HG03457 (cell line): ENCODE measurements at regions not wholly inside any gene's neighbourhood (a gene's known extent, or its start where the extent isn't known, plus 50 kb on each side); places are given as distances from the start of the nearest gene placed in this dataset.

ENCODE experiments used
- ATAC-seq: cut with Tn5 transposase; IDR thresholded peaks from one replicate; pipeline ENCODE4 v1.9.1; 2021; ENCODE audit warnings: moderate number of reproducible peaks; ENCODE audit not compliant: unreplicated experiment

DNA sequence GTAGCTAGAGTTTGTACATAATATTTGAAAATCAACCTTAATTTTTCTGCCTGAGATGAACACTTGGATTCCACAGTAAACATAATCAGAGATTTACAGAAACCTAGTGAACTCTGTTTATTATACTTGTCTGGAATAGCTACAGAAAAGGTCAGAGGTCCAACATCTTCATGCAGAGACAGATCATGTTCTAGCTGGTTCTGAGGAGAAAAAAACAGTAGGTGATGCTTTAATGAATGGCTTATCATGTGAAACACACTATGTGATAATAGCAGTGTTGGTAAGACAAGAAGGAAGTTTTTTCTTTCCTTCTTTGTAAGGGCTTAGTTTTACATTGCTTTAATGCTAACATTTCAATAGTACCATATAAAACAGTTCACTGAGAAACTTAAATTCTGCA is 846.4 kb upstream of the ZEB2 start:
- ATAC-seq, result no peak

DNA sequence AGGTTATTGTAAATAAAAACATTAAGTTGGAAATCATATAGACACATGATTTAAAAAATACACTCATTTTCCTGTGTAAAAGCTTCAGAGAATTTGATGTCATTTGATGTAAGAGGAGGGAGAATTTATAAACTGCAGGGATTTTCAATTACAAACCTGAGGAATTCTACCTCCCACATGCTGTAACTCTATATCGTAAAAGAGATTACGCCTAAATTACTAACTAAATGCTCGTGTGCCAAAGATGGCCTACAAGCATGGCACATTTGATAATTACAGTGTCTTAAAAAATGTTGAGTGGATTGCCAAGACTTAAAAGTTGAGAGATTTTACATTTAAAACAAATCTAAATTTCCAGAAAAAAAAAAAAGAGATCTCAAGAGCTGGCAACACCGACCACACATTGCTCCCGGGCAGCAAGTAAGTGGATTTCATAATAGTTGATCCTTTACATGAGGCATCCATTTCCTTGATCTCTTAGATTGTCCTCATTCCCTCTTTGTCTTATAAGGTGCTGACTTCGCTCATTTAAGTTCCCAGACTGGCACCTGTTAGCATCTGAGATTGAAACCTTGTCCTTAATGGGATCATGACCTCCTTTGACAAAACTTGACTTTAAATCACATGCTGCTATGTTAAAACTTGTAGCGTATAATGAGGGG is 840.3 kb upstream of the ZEB2 start:
- ATAC-seq, result no peak

DNA sequence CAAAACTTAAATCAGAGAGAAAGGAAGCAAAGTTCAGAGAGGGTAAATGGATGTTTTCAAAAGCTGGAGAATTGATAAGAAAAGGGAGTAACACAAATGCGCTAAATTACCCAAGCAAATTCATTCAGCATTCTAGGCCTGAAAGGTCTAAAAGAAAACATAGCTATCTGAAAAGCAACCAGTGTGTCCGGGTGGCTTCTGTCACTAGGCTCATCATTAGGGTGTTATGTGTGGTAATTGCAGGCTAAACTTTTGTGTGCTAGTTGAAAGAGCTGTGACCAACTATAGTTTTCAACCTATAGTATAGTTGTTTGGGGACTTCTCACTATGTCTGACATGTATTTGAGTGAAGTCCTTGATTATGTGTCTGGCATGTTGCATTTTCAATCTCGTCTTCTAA is 839.6 kb upstream of the ZEB2 start:
- ATAC-seq, result no peak

DNA sequence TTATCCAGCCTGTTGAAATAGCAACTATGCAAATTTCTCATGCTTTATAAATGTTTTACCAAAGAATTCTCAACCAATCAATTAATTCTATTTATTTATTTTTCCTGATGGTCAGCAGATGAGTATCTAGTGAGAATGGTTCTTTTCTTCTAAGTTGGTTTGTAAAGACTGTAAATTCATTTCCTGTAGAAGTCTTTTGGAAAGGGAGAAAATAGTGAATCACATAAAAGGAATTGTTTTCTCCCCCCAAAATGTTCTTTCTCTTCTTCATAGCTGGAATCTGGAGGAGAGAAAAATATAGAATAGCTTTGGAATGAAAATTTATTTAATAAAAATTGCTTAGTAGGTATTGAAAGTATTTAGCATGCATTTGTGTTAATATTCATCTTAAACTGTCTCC is 836.1 kb upstream of the ZEB2 start:
- no peak for ATAC-seq

DNA sequence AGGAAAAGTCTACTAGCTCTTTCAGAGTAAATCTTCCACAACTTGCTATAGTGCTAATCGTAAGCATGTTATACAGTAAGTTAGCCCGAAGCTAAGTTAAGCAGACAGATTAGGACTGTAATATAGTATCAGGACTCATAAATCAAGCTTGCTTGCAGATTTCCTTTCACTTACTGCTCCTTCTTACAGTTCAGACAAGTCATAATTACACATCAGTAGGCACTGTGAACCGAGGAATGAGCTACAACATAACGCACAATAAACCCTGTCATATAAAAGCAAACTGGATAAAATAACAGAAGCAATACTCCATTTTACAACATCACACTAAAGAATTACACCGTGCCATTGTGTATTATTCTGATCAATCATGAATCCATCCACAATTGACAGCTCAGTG is 832.6 kb upstream of the ZEB2 start:
- ATAC-seq, result no peak

DNA sequence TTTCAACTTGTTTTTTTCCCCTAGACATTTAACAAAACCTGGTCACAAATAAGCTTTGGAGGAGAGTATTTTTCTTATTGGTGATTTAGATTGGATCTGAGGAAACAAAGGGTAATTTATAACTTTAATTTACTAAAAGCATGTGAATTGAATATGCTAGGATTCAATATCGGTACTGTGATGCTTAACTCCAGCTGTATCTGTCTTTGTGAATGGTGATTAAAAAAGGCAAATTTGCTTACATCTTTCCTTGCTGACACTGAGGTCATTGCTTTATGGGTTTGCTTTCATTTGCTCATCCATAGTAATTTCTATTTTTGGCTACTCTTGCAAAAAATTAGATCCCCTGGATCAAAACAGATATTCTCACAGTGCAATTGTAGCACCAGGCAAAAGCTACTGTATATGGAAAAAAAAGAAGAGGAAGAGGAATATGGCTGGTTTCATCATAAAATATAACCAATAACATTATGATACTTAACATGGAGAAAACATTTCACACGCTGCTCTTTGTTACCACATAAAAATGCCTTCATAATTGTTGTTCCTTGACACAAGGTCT is 832.0 kb upstream of the ZEB2 start:
- ATAC-seq, result no peak

DNA sequence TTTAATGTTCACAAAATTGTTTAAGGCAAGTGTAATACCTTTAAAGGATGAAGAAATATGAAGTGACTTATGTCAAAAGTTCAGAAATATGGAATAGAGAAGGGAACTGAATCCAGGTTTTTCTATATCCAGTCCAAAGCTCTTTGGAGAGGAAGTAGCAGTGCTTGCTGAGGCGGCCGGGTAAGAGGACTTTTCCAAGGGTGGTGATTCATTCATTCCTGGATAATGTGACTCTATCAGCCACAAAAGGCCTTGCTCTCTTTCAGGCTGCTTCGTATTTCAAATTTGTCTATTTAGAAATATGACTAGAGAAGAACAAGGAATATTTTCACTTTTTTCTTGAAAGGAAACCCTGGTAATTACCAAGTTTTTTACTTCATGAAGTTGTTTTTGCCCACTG is 830.1 kb upstream of the ZEB2 start:
- ATAC-seq, result no peak

DNA sequence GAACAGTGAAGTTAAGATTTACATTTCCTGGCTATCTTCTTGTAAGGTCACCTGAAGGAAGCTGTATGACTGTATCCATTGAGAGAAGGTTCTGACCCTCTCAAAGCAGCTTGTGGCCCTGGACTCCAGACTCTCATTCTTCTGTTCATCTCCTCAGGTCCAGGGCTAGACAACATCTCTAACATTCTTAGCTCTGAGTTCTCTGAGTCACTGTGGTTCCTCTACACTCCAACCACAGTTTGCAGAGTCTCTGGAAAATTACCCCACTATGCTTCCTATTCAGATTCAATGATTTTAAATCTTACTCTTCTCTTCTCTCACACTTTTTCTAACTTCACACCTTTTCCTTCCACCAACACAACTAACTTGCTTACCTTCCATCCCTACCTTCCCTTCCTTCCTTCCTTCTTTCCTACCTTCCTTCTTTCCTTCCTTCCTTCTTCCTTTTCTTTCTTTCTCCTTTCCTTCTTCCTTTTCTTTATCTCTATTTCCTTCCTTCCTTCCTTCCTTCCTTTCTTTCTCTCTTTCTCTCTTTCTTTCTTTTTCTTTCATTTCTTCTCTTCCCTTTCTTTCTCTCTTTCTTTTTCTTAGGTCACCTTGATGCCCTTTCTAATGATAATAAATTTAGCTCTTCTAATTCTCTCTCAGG is 824.3 kb upstream of the ZEB2 start:
- ATAC-seq, result no peak

DNA sequence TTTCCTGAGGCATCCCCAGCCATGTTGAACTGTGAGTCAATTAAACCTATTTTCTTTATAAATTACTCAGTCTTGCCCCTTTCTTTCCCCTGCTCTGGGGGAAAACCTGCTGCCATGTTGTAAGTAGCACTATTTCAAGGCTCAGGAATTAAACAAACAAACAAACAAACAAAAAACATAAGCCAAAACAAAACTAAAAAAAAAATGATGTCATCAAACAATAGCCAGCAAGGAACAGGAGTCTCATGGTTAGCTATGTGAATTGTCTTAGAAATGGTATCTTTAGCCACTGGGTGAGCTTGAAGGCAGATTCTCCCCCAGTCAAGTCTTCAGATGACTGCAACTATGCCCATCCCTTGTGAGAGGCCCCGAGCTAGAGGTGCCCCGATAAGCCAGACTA is 823.4 kb upstream of the ZEB2 start:
- ATAC-seq, result no peak

DNA sequence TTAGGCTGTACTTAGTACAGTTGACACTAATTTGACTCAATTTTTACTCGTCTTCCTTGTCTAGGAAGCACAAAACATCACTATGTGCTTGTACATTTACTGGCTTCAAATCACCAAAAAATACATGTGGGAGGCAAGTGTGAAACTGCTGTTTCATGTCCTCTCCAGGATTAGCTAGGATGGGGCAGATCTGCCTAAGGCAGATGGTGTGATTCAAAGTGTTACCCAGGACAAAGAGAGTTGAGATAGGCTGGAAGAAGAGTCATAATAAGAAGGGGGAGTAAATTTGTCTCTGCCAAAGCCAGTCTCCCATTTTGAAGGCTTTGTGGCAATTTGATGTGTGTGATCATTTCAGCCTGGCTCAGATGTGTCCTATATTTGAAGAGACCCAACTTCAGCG is 821.6 kb upstream of the ZEB2 start:
- ATAC-seq, result no peak

DNA sequence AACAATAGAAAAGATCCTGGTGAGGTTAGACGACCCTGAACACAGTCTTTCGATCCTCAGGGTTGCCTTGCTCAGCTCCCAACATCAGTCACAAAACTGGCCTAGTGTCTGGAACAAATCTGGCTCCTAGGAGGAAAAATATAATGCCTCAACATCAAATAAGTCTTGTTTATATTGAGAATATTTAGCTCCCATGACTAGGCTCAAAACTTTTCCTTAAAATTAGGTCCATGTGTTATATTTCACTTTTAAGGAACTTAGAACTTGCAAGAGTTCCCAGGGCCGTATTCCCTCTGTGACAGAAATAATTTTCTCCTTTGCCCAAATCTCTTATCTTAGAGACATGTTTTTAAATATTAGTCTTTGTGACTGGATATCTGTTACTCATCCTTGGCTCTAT is 819.7 kb upstream of the ZEB2 start:
- no peak for ATAC-seq

DNA sequence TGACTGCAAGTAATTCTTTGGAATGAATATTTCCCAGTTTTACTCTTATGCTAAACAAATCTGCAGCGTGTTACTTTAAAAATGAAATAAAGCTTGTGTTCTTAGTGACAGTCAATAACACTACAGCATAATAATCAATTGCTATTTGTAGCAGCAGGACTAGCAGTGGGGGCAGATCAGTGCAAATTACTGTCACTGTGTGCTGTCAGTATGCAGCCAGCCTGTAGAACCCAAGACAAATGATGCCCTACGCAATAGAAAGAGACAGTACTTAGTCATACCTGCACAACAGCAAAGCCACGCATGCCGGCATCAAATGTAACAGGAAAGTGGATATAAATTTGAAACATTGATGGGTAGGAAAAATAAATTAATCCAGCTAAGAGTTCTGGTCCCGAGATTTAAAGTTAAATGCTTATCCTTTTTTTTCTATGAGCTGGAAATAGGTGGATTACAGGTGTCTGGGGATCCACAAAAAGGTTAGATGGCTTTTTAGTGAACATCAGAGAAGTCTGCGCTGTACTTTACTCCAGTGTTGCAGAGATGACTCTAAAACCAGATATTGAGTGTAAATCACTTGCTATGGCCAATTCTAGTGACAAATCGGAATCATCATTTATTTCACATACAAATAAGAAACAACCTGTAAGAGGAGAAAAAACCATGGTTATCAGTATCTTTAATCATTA is 812.4 kb upstream of the ZEB2 start:
- ATAC-seq, result no peak

DNA sequence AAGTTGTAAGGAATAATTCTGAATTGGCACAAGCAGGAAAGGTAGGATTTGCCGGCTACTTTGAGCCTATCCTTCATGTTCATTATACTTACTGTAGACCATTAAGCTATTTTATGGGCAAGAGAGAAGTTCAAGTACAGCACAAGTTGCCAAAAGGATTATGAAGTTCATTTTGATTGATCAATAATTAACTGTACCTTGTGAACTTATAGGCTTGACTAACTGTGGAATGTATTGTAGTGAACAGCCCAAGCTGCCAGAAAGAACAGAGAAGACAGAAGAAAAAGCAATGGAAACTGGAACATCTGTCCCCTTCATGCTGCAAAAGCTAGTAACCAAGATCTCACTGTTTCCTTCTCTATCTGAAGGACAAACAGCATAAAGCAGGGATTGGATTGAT is 810.1 kb upstream of the ZEB2 start:
- no peak for ATAC-seq

DNA sequence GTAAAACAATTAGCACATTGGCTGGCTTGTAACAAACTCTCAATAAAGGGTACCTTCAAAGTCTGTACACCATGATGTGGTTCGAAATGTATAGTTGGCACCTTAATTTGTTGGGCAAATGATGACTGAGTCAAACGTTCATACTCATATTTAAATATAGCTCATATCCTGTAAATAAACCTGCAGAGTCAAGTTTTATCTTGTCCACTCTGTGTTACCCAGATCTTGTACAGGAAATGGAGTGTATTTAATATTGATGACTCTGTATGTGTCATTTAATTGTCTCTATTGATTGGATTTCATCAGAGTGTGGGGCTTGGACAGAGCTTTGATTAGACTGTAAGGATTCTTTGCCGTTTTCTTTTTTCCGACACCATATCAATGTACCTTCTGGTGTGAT is 805.6 kb upstream of the ZEB2 start:
- no peak for ATAC-seq

DNA sequence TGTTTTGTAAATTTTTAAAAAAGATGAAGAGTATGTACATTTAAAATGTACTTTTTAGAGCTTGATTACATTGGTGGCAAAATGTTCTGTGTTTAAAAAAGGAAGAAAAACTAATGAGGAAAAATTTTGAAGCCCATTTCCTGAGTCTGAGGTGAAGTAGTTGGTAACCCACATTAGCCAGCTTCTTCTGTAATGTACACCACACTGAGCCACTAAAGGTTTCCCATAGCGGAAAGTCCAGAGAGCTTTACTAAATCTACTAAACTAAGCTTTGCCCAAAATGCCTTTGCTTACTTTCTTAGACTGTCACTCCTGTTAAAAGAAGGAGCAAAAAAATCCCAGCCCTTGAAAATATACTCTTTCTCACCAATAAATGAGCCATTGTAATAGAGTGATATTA is 804.8 kb upstream of the ZEB2 start:
- ATAC-seq, result no peak

DNA sequence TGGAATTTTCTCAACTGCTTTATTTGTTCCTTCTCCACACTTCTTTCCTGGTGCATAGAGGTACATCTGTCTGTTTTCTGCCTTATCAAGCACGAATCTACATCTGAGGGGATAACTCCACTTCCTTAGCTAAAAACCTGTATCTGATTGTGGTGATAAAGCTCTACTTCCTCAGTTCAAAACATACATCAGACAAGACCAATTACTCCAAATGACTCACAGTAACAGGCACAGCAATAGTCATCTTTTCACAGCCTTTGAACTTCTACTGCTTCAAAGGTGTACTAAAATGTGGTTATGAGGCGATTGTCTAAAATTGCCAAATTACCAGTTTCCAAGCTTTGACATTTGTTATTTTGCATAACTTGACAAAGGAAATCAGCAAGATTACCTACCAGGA is 803.6 kb upstream of the ZEB2 start:
- no peak for ATAC-seq

DNA sequence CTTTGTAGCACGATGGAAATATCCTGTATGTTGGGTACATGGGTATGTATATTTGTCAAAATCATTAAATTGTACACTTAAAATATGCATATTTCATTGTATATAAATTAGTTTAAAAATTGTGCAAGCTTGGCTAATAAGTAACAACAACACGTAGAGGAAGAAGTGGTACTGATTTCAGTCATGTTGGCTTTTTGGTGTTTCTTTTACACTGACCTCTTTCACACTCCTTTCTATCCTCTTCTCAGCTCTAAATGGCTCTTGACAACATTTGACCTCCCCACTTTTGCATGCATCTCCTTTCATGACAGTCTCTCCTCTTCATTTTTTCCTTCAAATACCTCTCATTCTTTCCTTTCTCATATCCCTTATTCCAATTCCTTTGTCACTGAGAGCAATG is 801.4 kb upstream of the ZEB2 start:
- ATAC-seq, result no peak

DNA sequence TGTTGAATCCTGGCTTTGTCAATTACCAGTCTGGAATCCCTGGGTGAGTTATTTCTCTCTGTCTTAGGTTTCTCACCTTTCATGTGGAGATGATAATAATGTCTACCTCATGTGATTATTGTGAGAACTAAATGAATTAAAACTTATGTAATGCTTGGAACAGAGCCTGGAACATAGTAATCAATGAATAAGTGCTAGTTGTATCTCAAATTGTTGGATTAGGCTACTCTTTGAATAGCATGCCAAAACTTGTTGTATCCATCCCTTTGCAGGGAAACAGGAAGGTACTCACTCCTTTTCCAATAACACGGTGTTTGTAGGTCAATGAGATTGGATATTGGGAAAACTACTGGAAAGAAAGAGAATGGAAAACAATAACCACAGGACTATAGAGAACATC is 796.6 kb upstream of the ZEB2 start:
- ATAC-seq, result no peak

DNA sequence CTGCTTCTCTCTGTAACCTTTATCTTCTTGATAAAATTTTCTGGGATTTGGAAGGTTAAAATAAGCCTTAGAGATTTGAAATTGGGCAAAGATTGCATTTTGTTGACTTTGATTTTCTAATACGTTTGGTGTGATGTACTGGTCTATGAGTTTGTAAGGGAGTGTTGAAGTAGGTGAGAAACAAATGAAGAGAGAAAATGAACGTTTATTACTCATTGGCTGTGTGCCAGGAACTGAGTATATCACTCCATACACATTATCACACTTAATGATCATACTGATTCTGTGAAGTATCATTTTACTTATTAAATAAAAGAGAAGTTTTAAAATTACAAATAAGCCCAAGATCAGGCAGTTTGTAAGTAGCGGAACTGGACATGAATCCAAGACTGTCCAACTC is 795.1 kb upstream of the ZEB2 start:
- no peak for ATAC-seq

DNA sequence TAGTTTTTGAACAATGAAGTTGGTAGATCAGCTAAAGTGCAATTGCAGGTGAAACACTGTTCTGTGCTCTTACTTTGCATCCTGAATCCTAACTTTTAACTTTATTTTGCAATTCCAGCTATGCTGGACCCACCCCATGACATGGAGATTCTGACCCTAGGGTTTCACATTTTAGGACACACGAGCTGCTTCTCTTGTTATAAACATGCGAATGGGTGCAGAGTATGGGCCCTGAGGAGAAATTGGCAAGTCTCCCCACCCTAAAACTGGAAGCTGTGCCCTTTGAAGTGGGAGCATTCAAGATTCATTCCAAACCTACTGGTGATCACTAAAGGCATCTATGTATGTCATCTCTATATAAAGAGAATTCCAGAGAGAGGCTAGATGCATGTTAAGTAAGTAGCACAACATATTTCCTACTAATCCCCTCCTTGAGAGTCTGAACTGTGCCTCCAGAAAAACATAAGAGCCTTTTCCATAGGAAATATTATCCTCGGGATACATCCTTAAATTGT is 794.3 kb upstream of the ZEB2 start:
- ATAC-seq, result no peak

DNA sequence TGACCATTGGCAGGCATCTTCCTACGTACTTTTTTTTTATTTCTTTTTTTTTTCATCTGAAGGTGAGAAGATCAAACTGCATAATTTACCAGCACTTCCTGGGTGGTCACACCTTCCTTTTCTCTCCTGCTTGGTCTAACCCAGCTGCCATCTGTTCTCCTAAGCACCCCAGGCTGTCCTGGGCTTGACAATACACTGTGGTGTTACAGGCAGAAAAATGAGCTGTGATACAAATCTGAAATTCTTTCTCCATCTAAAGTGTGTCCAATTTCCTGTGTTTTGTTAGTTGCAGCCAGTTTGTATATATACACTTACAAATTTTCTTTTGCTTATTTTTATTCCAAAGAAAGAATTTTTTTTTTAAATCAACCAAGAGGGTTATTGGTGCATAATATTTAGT is 786.0 kb upstream of the ZEB2 start:
- ATAC-seq, result no peak

DNA sequence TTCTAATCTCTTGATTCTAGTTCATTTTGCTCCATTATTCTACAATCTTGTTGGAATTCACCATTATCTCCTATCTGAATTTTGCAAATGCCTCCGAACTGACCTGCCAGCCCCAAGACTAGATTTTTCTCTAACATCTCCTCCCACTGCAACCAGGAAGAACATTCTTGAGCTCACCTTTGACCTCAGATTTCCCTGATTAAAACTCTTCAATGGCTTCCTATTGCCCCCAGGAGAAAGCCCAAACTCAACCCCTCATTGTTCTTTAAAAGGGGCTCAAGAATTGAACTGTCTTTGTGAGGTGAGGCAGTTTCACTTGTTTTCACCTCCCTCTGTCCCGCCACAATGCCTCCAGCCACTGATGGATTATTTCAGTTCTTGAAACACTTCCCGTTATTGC is 784.6 kb upstream of the ZEB2 start:
- ATAC-seq, result no peak
